GM12878 (cell line): ENCODE measurements at regions not wholly inside any gene's neighbourhood (a gene's known extent, or its start where the extent isn't known, plus 50 kb on each side); places are given as distances from the start of the nearest gene placed in this dataset.

Source experiments
- ATAC-seq: fragments of 200-7000 bp; cut with Tn5 transposase; 3 replicates; pipeline ENCODE4 v1.9.1; 2020; ENCODE audit warnings: mild to moderate bottlenecking, moderate library complexity
- BruUV-seq: library from RNA; stranded (reverse); fragments of 400-500 nt; replicated peaks from 2 replicates; lab custom pipeline; 2021; lab: Mats Ljungman, UMichigan
- CTCF ChIA-PET: fragments of 300-600 bp; sonication (Branson Sonifier 250); formaldehyde crosslinking; extraction: SDS; loops from one replicate; lab custom pipeline; 2021; ENCODE audit warnings: inconsistent platforms; lab: Yijun Ruan, JAX
- POLR2A ChIA-PET: fragments of 350-600 bp; formaldehyde crosslinking; extraction: SDS; loops from one replicate; lab custom pipeline; 2021; ENCODE audit warnings: inconsistent platforms; lab: Charles Lee
- RAD21 ChIA-PET: fragments of 300-600 bp; sonication (Branson Sonifier 250); formaldehyde crosslinking; loops from one replicate; lab custom pipeline; 2023; ENCODE audit warnings: antibody characterized with exemption; ENCODE audit not compliant: unreplicated experiment; lab: Charles Lee
- SMC1A ChIA-PET: fragments of 300-600 bp; sonication (Branson Sonifier 250); formaldehyde crosslinking; loops from one replicate; lab custom pipeline; 2023; ENCODE audit not compliant: unreplicated experiment, uncharacterized antibody; lab: Charles Lee
- DNase-seq: peaks from one replicate; pipeline ENCODE4 v3.0.0-alpha.2; 2011; ENCODE audit warnings: low read depth, low spot score
- FAIRE-seq: peaks from 3 replicates; lab custom pipeline; 2011; peaks lifted over from hg19 to GRCh38; lab: Jason Lieb, UNC
- H2AFZ ChIP-seq: 2 replicates; pipeline ENCODE4 v1.6.0; 2011; ENCODE audit warnings: low read depth, low read length, control low read depth; ENCODE audit not compliant: control insufficient read depth
- H3K27ac ChIP-seq: 2 replicates; pipeline ENCODE4 v1.5.1; 2011; ENCODE audit warnings: control low read depth; ENCODE audit not compliant: control insufficient read depth, insufficient read depth
- H3K27me3 ChIP-seq, 2 experiments: replicated peaks in 1 of 2; 2 replicates each; pipeline versions ENCODE4 v1.6.0 to v1.6.1; 2011; ENCODE audit warnings: low read length in 1 of 2; ENCODE audit not compliant: control insufficient read depth in 2 of 2, insufficient read depth in 2 of 2
- H3K36me3 ChIP-seq, 2 experiments: 2 replicates each; pipeline ENCODE4 v1.5.1; 2011; ENCODE audit warnings: low read length in 1 of 2; ENCODE audit not compliant: control insufficient read depth in 2 of 2, insufficient read depth in 2 of 2
- H3K4me1 ChIP-seq: 2 replicates; pipeline ENCODE4 v1.6.1; 2011; ENCODE audit warnings: mild to moderate bottlenecking, low read length, moderate library complexity, mixed read lengths; ENCODE audit not compliant: control insufficient read depth, insufficient read depth
- H3K4me2 ChIP-seq: 2 replicates; pipeline ENCODE4 v1.6.0; 2011; ENCODE audit warnings: control low read depth; ENCODE audit not compliant: control insufficient read depth, insufficient read depth
- H3K4me3 ChIP-seq: fragments of 200-600 bp; sonication (generic); 2 replicates; pipeline ENCODE4 v1.5.1; 2016
- H3K79me2 ChIP-seq: 2 replicates; pipeline ENCODE4 v1.6.0; 2011; ENCODE audit warnings: low read length; ENCODE audit not compliant: control insufficient read depth, insufficient read depth
- H3K9ac ChIP-seq: 2 replicates; pipeline ENCODE4 v1.8.0; 2011; ENCODE audit warnings: low read length, control low read depth, mixed read lengths; ENCODE audit not compliant: control insufficient read depth, insufficient read depth
- H3K9me3 ChIP-seq: replicated peaks from 3 replicates; pipeline ENCODE4 v1.5.1; 2011; ENCODE audit warnings: mild to moderate bottlenecking, low read length; ENCODE audit not compliant: control insufficient read depth, insufficient read depth
- H4K20me1 ChIP-seq: 2 replicates; pipeline ENCODE4 v1.6.0; 2011; ENCODE audit not compliant: control insufficient read depth, insufficient read depth
- CUX1 ChIP-seq: IDR thresholded peaks from 2 replicates; pipeline ENCODE4 v1.6.1; 2012; ENCODE audit warnings: improper control_type of control experiment, low read depth, low read length; ENCODE audit not compliant: insufficient replicate concordance
- GATAD2B ChIP-seq: fragments of 450-650 bp; conservative IDR thresholded peaks from 2 replicates; pipeline ENCODE4 v1.6.1; 2017; ENCODE audit warnings: low read depth, mild to moderate bottlenecking, moderate library complexity
- KDM1A ChIP-seq: fragments of 200-600 bp; sonication (generic); IDR thresholded peaks from 2 replicates; pipeline ENCODE4 v1.6.1; 2016; ENCODE audit warnings: borderline replicate concordance
- LARP7 ChIP-seq: fragments of 450-650 bp; IDR thresholded peaks from 2 replicates; pipeline ENCODE4 v1.6.1; 2017; ENCODE audit warnings: mild to moderate bottlenecking
- NR2F1 ChIP-seq: fragments of 450-650 bp; conservative IDR thresholded peaks from 2 replicates; pipeline ENCODE4 v1.6.1; 2017; ENCODE audit warnings: mild to moderate bottlenecking
- POLR2A ChIP-seq: IDR thresholded peaks from 2 replicates; pipeline ENCODE4 v1.6.1; 2011; ENCODE audit warnings: low read depth, mild to moderate bottlenecking, low read length
- SREBF2 ChIP-seq: IDR thresholded peaks from 2 replicates; pipeline ENCODE4 v1.6.1; 2012; ENCODE audit warnings: mild to moderate bottlenecking, low read length
- USF2 ChIP-seq: IDR thresholded peaks from 2 replicates; pipeline ENCODE4 v1.6.1; 2011; ENCODE audit warnings: low read depth, low read length, improper control_type of control experiment, borderline replicate concordance
- WGBS: methylation state at CpG from one replicate; pipeline ENCODE4 v1.1.6; 2016; ENCODE audit warnings: low lambda C conversion rate; ENCODE audit not compliant: insufficient replicate concordance, insufficient coverage; ENCODE audit errors: missing lambda C conversion rate; 5-methylcytosine and 5-hydroxymethylcytosine counted together
- in situ Hi-C: fragments of 300-500 bp; cut with MboI; formaldehyde crosslinking; loops from 9 replicates; pipeline ENCODE4 v1.14.3; 2018; ENCODE audit warnings: mixed read lengths
- intact Hi-C: fragments of 100-400 bp; cut with micrococcal nuclease; formaldehyde crosslinking; loops from one replicate; pipeline ENCODE4 v1.14.2; 2022; ENCODE audit not compliant: unreplicated experiment

GRCh38 chr1:234730770-234731568, 121.0 kb upstream of the IRF2BP2 start (continued):
- TF ChIP-seq USF2 (no peak), KDM1A (no peak), SREBF2 (no peak), POLR2A (no peak)

- no TSS peak for BruUV-seq
- RAD21 ChIA-PET = interaction anchor here (0.8 to 2.5 kb wide), 18 partner anchors 29 to 248 kb away, joined by 3 to 24 read pairs (median 6); no protein-coding TSS in a partner anchor
- H3K4me3 ChIP-seq = peak overlapping the region; percentile 17; the same call in 1 of the 2 replicates
- H2AFZ ChIP-seq = peak overlapping the region; percentile 40; the same call in 1 of the 2 replicates
- no peaks in the 10 kb centered on the region for H4K20me1 ChIP-seq
- H3K79me2 ChIP-seq = no peaks in the 10 kb centered on the region
- peak overlapping the region; percentile 82 for H3K27ac ChIP-seq
- POLR2A ChIA-PET = interaction anchor here (1.3 to 1.7 kb wide), 3 partner anchors 23 to 42 kb away, joined by 3 to 5 read pairs (median 4); no protein-coding TSS in a partner anchor
- TF ChIP-seq LARP7 (0 out of 2 replicates have a peak, but pooled peaks have one; percentile 27), GATAD2B (0 out of 2 replicates have a peak, but pooled peaks have one; percentile 11), CUX1 (no peak), NR2F1 (peak; percentile 62; the same call in 1 of the 2 replicates)
- TF ChIP-seq, all 136 proteins: peak for 3
- no peak for DNase-seq
- Histone ChIP-seq H3K9me3 (no peaks in the 10 kb centered on the region), H3K4me1 (peaks cover 65% of the 10 kb centered on the region), H3K4me2 (peak overlapping the region; percentile 78), H3K36me3 (no peaks in the 10 kb centered on the region), H3K9ac (peak overlapping the region; percentile 37), H3K27me3 (no peaks in the 10 kb centered on the region)
- ChIA-PET SMC1A (interaction anchor here (0.7 to 1.8 kb wide), 14 partner anchors 24 to 353 kb away, joined by 3 to 13 read pairs (median 4); no protein-coding TSS in a partner anchor), CTCF (interaction anchor here (0.8 to 1.4 kb wide), 5 partner anchors 24 to 112 kb away, joined by 3 to 6 read pairs (median 3); no protein-coding TSS in a partner anchor)
- in situ Hi-C loops = loop anchor here (5.0 to 25.0 kb wide), 3 partner anchors 107 to 354 kb away; no protein-coding TSS in a partner anchor
- ATAC-seq = peak; percentile 2
- 100% methylated on average over 1 of the region's 1 CpG for WGBS
- intact Hi-C loops = loop anchor here (2.0 to 5.0 kb wide), 4 partner anchors 34 to 282 kb away; no protein-coding TSS in a partner anchor
- FAIRE-seq = no peak
These were observed 120.4 kb upstream of the IRF2BP2 start for GRCh38 chr1:234730475-234730769.
